Mammary epithelial cell (primary cell): ENCODE measurements at regions not wholly inside any gene's neighbourhood (a gene's known extent, or its start where the extent isn't known, plus 50 kb on each side); places are given as distances from the start of the nearest gene placed in this dataset.

Experiments used
- CTCF ChIP-seq, 2 donors: IDR thresholded peaks in 1 of 2; conservative IDR thresholded peaks in 1 of 2; 2 replicates each; pipeline ENCODE4 v1.5.1; 2011 to 2012; ENCODE audit warnings: inconsistent platforms in 2 of 2, low read length in 2 of 2, mild to moderate bottlenecking in 2 of 2, control low read depth in 1 of 2, low read depth in 1 of 2; ENCODE audit not compliant: insufficient read depth in 1 of 2; ENCODE audit errors: extremely low read depth in 1 of 2
- EZH2 ChIP-seq: IDR thresholded peaks from 2 replicates; pipeline ENCODE4 v1.6.1; 2012; ENCODE audit warnings: low read length, inconsistent platforms, borderline replicate concordance

- TF ChIP-seq CTCF (conservative IDR thresholded peaks at IDR 0.05 in 1 of 2, IDR thresholded peaks at IDR 0.05 in 1 of 2; ENCODE audit: extremely low read depth in 1 of 2, insufficient read depth in 1 of 2, low read depth in 1 of 2, low read length in 2 of 2) (no peak), EZH2 (no peak)
Measured at GRCh38 chr3:59339818-59340217, 290.0 kb upstream of the CFAP20DC start.
